Endothelial cell of umbilical vein (primary cell): ENCODE measurements at regions not wholly inside any gene's neighbourhood (a gene's known extent, or its start where the extent isn't known, plus 50 kb on each side); places are given as distances from the start of the nearest gene placed in this dataset.

Experiments used
- BruUV-seq: library from RNA; stranded (reverse); fragments of 400-500 nt; replicated peaks from 2 replicates; lab custom pipeline; 2021; lab: Mats Ljungman, UMichigan
- CTCF ChIA-PET: fragments of 300-600, 350-600 bp; sonication (Branson Sonifier 250); formaldehyde crosslinking; loops from one replicate; lab custom pipeline; 2021; ENCODE audit warnings: antibody characterized with exemption, inconsistent platforms; lab: Charles Lee
- POLR2A ChIA-PET: fragments of 300-600, 350-600 bp; sonication (Branson Sonifier 250); formaldehyde crosslinking; loops from one replicate; lab custom pipeline; 2021; ENCODE audit warnings: antibody characterized with exemption, inconsistent platforms; lab: Charles Lee
- DNase-seq: peaks from one replicate; pipeline ENCODE4 v3.0.0-alpha.2; 2011; ENCODE audit warnings: low read depth, low spot score
- FAIRE-seq: peaks from 2 replicates; lab custom pipeline; 2011; peaks lifted over from hg19 to GRCh38; lab: Jason Lieb, UNC
- H2AFZ ChIP-seq: 2 replicates; pipeline ENCODE4 v1.6.0; 2012; ENCODE audit warnings: low read depth, low read length, control low read depth, inconsistent platforms
- H3K27ac ChIP-seq: 2 replicates; pipeline ENCODE4 v1.5.1; 2011; ENCODE audit warnings: low read depth, mild to moderate bottlenecking, control low read depth, low read length, moderate library complexity; ENCODE audit not compliant: insufficient read depth
- H3K27me3 ChIP-seq, 2 experiments: 2 replicates each; pipeline versions ENCODE4 v1.6.0 to v1.6.1; 2011; ENCODE audit warnings: low read length in 2 of 2, mixed read lengths in 1 of 2; ENCODE audit not compliant: control insufficient read depth in 2 of 2, insufficient read depth in 2 of 2
- H3K36me3 ChIP-seq, 2 experiments: 2 replicates in 1 of 2; 3 replicates in 1 of 2; pipeline ENCODE4 v1.5.1; 2011; ENCODE audit warnings: low read length in 2 of 2, mild to moderate bottlenecking in 1 of 2, moderate library complexity in 1 of 2; ENCODE audit not compliant: control insufficient read depth in 2 of 2, insufficient read depth in 2 of 2; ENCODE audit errors: extremely low read depth in 1 of 2
- H3K4me1 ChIP-seq: 3 replicates; pipeline ENCODE4 v1.5.1; 2011; ENCODE audit warnings: mild to moderate bottlenecking, low read length; ENCODE audit not compliant: control insufficient read depth, insufficient read depth; ENCODE audit errors: extremely low read depth
- H3K4me2 ChIP-seq: 2 replicates; pipeline ENCODE4 v1.6.1; 2011; ENCODE audit warnings: low read length, control low read depth, mixed read lengths; ENCODE audit not compliant: insufficient read depth
- H3K4me3 ChIP-seq, 3 experiments: fragments of 200-600 bp in 1 of 3; sonication (generic), shearing (Covaris generic) in 1 of 3; replicated peaks in 1 of 3; 2 replicates each; pipeline ENCODE4 v1.5.1; 2011 to 2016; ENCODE audit warnings: control low read depth in 3 of 3, low read length in 3 of 3, mild to moderate bottlenecking in 2 of 3, inconsistent platforms in 1 of 3, low read depth in 1 of 3, moderate library complexity in 1 of 3; ENCODE audit not compliant: insufficient read depth in 1 of 3
- H3K79me2 ChIP-seq: 2 replicates; pipeline ENCODE4 v1.6.0; 2012; ENCODE audit warnings: low read length, inconsistent platforms; ENCODE audit not compliant: control insufficient read depth, insufficient read depth
- H3K9ac ChIP-seq: replicated peaks from 2 replicates; pipeline ENCODE3; 2011; ENCODE audit warnings: low read length, control low read depth; ENCODE audit not compliant: insufficient read depth; ENCODE audit errors: extremely low read depth
- H3K9me1 ChIP-seq: replicated peaks from 3 replicates; pipeline ENCODE4 v1.6.0; 2011; ENCODE audit warnings: mild to moderate bottlenecking, low read length; ENCODE audit not compliant: control insufficient read depth, insufficient read depth; ENCODE audit errors: extremely low read depth
- H3K9me3 ChIP-seq: replicated peaks from 2 replicates; pipeline ENCODE4 v1.5.1; 2012; ENCODE audit warnings: low read length, inconsistent platforms; ENCODE audit not compliant: control insufficient read depth, insufficient read depth
- H4K20me1 ChIP-seq: replicated peaks from 2 replicates; pipeline ENCODE3; 2011; ENCODE audit warnings: mild to moderate bottlenecking, low read length; ENCODE audit not compliant: control insufficient read depth, insufficient read depth; ENCODE audit errors: extremely low read depth
- CTCF ChIP-seq, 2 donors: IDR thresholded peaks; 1 replicate in 1 of 2; 2 replicates in 1 of 2; pipeline ENCODE4 v1.5.1; 2011; ENCODE audit warnings: low read length in 2 of 2, mild to moderate bottlenecking in 2 of 2, moderate library complexity in 2 of 2, control low read depth in 1 of 2, inconsistent platforms in 1 of 2, low read depth in 1 of 2; ENCODE audit not compliant: insufficient read depth in 1 of 2; ENCODE audit errors: extremely low read depth in 1 of 2
- EZH2 ChIP-seq: IDR thresholded peaks from 2 replicates; pipeline ENCODE4 v1.6.1; 2012; ENCODE audit warnings: borderline replicate concordance, low read depth, mild to moderate bottlenecking, moderate library complexity, low read length, inconsistent platforms; ENCODE audit not compliant: severe bottlenecking
- FOS ChIP-seq: IDR thresholded peaks from 2 replicates; pipeline ENCODE4 v1.6.1; 2011; ENCODE audit warnings: mild to moderate bottlenecking, low read length, moderate library complexity, borderline replicate concordance; ENCODE audit not compliant: insufficient read depth
- GATA2 ChIP-seq: IDR thresholded peaks from 2 replicates; pipeline ENCODE4 v1.7.0; 2011; ENCODE audit warnings: low read depth, mild to moderate bottlenecking, moderate library complexity, mixed read lengths, low read length; ENCODE audit not compliant: insufficient read length, insufficient read depth
- JUN ChIP-seq: IDR thresholded peaks from 2 replicates; pipeline ENCODE4 v1.6.1; 2011; ENCODE audit warnings: borderline replicate concordance, low read depth; ENCODE audit not compliant: insufficient read length, insufficient read depth
- MAX ChIP-seq: IDR thresholded peaks from 2 replicates; pipeline ENCODE4 v1.6.1; 2011; ENCODE audit not compliant: insufficient read depth, insufficient read length
- MYC ChIP-seq: IDR thresholded peaks from one replicate; pipeline ENCODE4 v1.6.1; 2011; ENCODE audit warnings: mild to moderate bottlenecking, low read depth, low read length
- POLR2A ChIP-seq: IDR thresholded peaks from 2 replicates; pipeline ENCODE4 v1.6.1; 2012; ENCODE audit warnings: low read depth, mild to moderate bottlenecking, control low read depth, low read length
- POLR2AphosphoS5 ChIP-seq: IDR thresholded peaks from 2 replicates; pipeline ENCODE4 v1.6.1; 2012; ENCODE audit warnings: low read depth, mild to moderate bottlenecking, control low read depth, low read length, moderate library complexity; ENCODE audit not compliant: insufficient read depth
- dilution Hi-C: fragments of 300-500 bp; cut with MboI; formaldehyde crosslinking; loops from one replicate; pipeline ENCODE4 v1.15.0; 2019; ENCODE audit warnings: low sequenced_read_pairs; ENCODE audit not compliant: extremely low pct_ligation_motif_present
- intact Hi-C: fragments of 100-400 bp; cut with micrococcal nuclease; formaldehyde crosslinking; loops from one replicate; pipeline ENCODE4 v1.10.0; 2022

- Histone ChIP-seq H2AFZ (no peak overlapping the region), H3K9ac (no peak overlapping the region), H3K27ac (no peak overlapping the region), H4K20me1 (no peaks in the 10 kb centered on the region), H3K9me3 (peaks cover 5% of the 10 kb centered on the region), H3K9me1 (no peaks in the 10 kb centered on the region), H3K4me1 (no peaks in the 10 kb centered on the region), H3K36me3 (no peaks in the 10 kb centered on the region), H3K4me3 (no peak overlapping the region), H3K79me2 (no peaks in the 10 kb centered on the region), H3K27me3 (no peaks in the 10 kb centered on the region), H3K4me2 (no peak overlapping the region)
- POLR2A ChIA-PET, result no interaction called here
- TF ChIP-seq MYC (no peak), JUN (no peak), GATA2 (no peak), FOS (no peak)
- FAIRE-seq (no peak), DNase-seq (no peak)
- no TSS peak for BruUV-seq
- dilution Hi-C loops, result no loop called here
- intact Hi-C loops, result no loop called here
- CTCF ChIA-PET, result no interaction called here
Measured at GRCh38 chr1:5619469-5619868, 372.8 kb downstream of the NPHP4 start.

- Histone ChIP-seq H2AFZ (no peak overlapping the region), H3K4me1 (no peaks in the 10 kb centered on the region), H3K27me3 (no peaks in the 10 kb centered on the region), H3K4me2 (no peak overlapping the region), H3K9me3 (peaks cover 2% of the 10 kb centered on the region), H3K79me2 (no peaks in the 10 kb centered on the region), H3K4me3 (no peak overlapping the region), H3K27ac (no peak overlapping the region), H3K9ac (no peak overlapping the region), H3K36me3 (no peaks in the 10 kb centered on the region), H3K9me1 (no peaks in the 10 kb centered on the region), H4K20me1 (no peaks in the 10 kb centered on the region)
- ChIA-PET POLR2A (no interaction called here), CTCF (no interaction called here)
- FAIRE-seq (no peak), DNase-seq (no peak)
- dilution Hi-C loops, result no loop called here
- BruUV-seq, result no TSS peak
- TF ChIP-seq GATA2 (no peak), JUN (no peak), POLR2A (no peak), MYC (no peak), FOS (no peak), MAX (no peak), EZH2 (no peak), POLR2AphosphoS5 (no peak), CTCF (IDR thresholded peaks at IDR 0.05; ENCODE audit: extremely low read depth in 1 of 2, insufficient read depth in 1 of 2, low read depth in 1 of 2, low read length in 2 of 2) (no peak)
- intact Hi-C loops, result no loop called here
Measured at GRCh38 chr1:5617546-5617945, 374.7 kb downstream of the NPHP4 start.
